Uterus (tissue), 3 donors: ENCODE measurements at regions not wholly inside any gene's neighbourhood (a gene's known extent, or its start where the extent isn't known, plus 50 kb on each side); places are given as distances from the start of the nearest gene placed in this dataset.

ENCODE experiments used
- DNase-seq, 2 donors: peaks; one replicate each; pipeline ENCODE4 v3.0.0-alpha.2; 2019 to 2020
- H3K27ac ChIP-seq, 2 donors: fragments of 200-600 bp; sonication (generic); 1 replicate in 1 of 2; 2 replicates in 1 of 2; pipeline ENCODE4 v1.5.1; 2016 to 2018
- H3K27me3 ChIP-seq, 2 donors: fragments of 200-600 bp; sonication (generic); one replicate each; pipeline ENCODE4 v1.5.1; 2018 to 2019; ENCODE audit warnings: control low read depth in 1 of 2
- H3K36me3 ChIP-seq, 2 donors: fragments of 200-600 bp; sonication (generic); one replicate each; pipeline ENCODE4 v1.5.1; 2019; ENCODE audit warnings: control low read depth in 1 of 2
- H3K4me1 ChIP-seq, 2 donors: fragments of 200-600 bp; sonication (generic); one replicate each; pipeline ENCODE4 v1.5.1; 2018 to 2019; ENCODE audit warnings: control low read depth in 1 of 2
- H3K4me3 ChIP-seq, 2 donors: fragments of 200-600 bp; sonication (generic); 1 replicate in 1 of 2; 2 replicates in 1 of 2; pipeline ENCODE4 v1.5.1; 2018 to 2019; ENCODE audit warnings: mild to moderate bottlenecking in 1 of 2
- H3K9me3 ChIP-seq, 2 donors: fragments of 200-600 bp; sonication (generic); one replicate each; pipeline ENCODE4 v1.5.1; 2019; ENCODE audit warnings: control low read depth in 1 of 2
- POLR2A ChIP-seq, 2 donors: fragments of 450-650 bp; IDR thresholded peaks; one replicate each; pipeline ENCODE4 v1.6.1; 2016; ENCODE audit warnings: antibody characterized with exemption in 2 of 2, mild to moderate bottlenecking in 1 of 2, moderate library complexity in 1 of 2
- intact Hi-C: fragments of 100-400 bp; cut with DNase I; formaldehyde crosslinking; loops from one replicate; pipeline ENCODE4 v1.15.1; 2023; ENCODE audit warnings: low total_unique reads
- TF ChIP-seq, protein P1 (sequence below), 4 experiments: fragments of 200-600 bp in 2 of 4; fragments of 450-650 bp in 2 of 4; sonication (generic) in 2 of 4; IDR thresholded peaks; one replicate each; pipeline ENCODE4 v1.5.1; 2016 to 2019; ENCODE audit warnings: antibody characterized with exemption in 4 of 4, mild to moderate bottlenecking in 2 of 4, moderate library complexity in 1 of 4
- donor health status: DM: yes; HTN: yes; CAD: no.

DNA sequence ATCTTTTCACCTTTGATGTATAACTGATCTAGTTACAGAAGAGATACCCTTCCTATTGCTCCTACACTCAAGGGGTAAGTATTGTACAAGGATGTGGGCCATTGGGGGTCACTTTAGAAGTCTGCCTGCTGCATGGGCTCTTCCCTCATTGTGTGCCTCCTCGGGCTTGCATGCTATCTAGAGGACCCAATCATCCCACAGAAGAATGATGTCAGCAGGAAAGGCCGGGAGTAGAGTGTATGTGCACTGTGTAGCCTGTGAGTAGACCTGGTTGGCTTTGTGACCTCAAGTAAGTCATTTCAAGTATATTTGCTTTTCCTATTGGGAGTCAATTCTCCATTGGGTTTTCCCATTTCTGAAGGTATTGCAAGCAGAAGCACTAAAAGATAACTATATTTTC lies 129.5 kb upstream of the TRIB2 start:
- H3K27me3 ChIP-seq = no peaks in the 10 kb centered on the region
- intact Hi-C loops = no loop called here
- TF ChIP-seq, protein P1, sequence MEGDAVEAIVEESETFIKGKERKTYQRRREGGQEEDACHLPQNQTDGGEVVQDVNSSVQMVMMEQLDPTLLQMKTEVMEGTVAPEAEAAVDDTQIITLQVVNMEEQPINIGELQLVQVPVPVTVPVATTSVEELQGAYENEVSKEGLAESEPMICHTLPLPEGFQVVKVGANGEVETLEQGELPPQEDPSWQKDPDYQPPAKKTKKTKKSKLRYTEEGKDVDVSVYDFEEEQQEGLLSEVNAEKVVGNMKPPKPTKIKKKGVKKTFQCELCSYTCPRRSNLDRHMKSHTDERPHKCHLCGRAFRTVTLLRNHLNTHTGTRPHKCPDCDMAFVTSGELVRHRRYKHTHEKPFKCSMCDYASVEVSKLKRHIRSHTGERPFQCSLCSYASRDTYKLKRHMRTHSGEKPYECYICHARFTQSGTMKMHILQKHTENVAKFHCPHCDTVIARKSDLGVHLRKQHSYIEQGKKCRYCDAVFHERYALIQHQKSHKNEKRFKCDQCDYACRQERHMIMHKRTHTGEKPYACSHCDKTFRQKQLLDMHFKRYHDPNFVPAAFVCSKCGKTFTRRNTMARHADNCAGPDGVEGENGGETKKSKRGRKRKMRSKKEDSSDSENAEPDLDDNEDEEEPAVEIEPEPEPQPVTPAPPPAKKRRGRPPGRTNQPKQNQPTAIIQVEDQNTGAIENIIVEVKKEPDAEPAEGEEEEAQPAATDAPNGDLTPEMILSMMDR (IDR thresholded peaks at IDR 0.05) = no peak
- TF ChIP-seq POLR2A (IDR thresholded peaks at IDR 0.05) = no peak
- H3K36me3 ChIP-seq = no peaks in the 10 kb centered on the region
- no peaks in the 10 kb centered on the region for H3K9me3 ChIP-seq
- DNase-seq = no peak
- no peak overlapping the region for H3K4me3 ChIP-seq
- H3K27ac ChIP-seq = no peak overlapping the region
- H3K4me1 ChIP-seq = no peaks in the 10 kb centered on the region

DNA sequence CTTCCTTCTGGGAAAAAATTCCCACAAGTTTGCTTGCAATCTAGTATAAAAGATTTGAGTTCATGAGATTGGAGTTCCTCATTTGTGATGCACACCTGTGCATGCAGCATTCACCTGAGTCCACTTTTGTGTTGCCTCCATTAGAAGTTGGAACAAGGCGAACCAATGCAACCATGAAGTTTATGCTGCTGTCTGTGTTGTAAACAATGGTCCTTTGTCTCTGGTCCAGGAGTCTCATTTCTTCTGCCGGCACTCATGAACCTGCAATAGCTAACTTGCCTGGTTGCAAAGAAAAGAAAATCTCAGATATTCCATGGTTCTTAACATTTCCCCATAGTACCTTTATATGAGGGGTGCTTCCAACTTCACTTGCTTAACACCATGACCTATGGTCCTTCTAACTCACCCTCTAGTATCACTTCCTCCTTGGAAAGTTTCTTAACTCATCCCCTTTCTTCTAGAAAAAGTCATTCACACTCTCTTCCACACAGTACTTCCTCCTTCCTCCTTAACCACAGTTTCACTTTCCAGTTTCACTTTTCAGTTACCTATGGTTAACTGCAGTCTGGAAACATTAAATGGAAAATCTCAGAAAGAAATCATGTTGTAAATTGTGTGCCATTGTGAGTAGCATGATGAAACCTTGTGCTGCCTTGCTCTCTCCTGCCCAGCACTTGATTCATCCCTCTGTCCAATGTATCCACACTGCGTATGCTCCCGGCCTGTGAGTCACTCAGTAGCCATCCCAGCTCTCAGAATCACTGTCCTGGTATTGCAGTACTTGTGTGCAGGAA lies 128.8 kb upstream of the TRIB2 start:
- intact Hi-C loops = no loop called here
- Histone ChIP-seq H3K4me3 (no peak overlapping the region), H3K27ac (peak overlapping the region; percentile 39 to 52), H3K27me3 (no peaks in the 10 kb centered on the region), H3K36me3 (no peaks in the 10 kb centered on the region), H3K9me3 (no peaks in the 10 kb centered on the region), H3K4me1 (no peaks in the 10 kb centered on the region)
- peak; percentile 47 to 61 for DNase-seq
- TF ChIP-seq, protein P1 (IDR thresholded peaks at IDR 0.05) = no peak
- TF ChIP-seq POLR2A (IDR thresholded peaks at IDR 0.05) = no peak

DNA sequence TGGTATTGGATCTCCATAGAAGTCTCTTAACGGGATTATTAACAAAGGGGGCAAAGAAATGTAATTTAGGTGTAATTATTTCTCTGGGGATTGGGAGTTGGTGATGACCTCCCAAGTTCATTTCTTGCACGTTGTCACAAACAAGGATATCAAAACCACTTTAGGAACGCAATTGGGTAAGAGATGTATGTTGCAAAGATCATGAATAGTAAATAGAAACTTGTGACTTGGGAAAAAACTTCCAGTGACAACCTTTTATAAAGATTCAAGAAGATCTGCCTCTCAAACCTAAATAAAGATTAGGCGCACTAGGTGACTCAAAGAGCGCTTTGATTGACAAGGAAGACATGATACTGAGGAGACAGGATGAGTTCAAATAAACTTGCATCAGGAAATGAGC lies 127.8 kb upstream of the TRIB2 start:
- no peaks in the 10 kb centered on the region for H3K36me3 ChIP-seq
- intact Hi-C loops = no loop called here
- no peaks in the 10 kb centered on the region for H3K4me1 ChIP-seq
- H3K27me3 ChIP-seq = no peaks in the 10 kb centered on the region
- no peak for DNase-seq
- TF ChIP-seq POLR2A (IDR thresholded peaks at IDR 0.05) = no peak
- TF ChIP-seq, protein P1 (IDR thresholded peaks at IDR 0.05) = no peak
- no peak overlapping the region for H3K27ac ChIP-seq
- no peaks in the 10 kb centered on the region for H3K9me3 ChIP-seq
- H3K4me3 ChIP-seq = no peak overlapping the region

DNA sequence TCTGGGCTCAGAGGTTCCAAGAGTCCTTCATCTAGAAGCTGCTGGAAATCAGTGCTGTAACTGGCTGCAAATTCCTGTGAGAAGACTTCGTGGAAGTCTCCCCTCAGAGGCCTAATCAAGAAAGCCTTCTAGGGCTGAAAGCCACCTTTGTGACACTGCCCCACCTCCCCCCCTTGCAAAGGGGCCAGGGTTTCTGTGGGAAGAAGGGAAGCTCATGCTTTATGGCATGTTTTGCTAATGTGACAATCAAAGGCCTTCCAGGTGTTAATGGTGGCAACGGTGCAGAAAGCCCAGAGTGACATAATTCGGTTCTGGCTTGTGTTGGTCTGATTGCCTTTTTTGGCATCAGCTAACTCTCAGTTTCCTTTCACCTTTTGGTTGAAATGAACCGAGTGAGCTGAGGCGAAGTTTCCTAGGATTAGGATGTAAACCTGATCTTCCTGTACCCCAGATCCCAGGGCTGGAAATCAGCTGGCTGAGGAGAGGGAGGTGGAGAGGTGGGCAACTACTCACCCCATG lies 126.9 kb upstream of the TRIB2 start:
- no peaks in the 10 kb centered on the region for H3K9me3 ChIP-seq
- intact Hi-C loops = no loop called here
- TF ChIP-seq POLR2A (IDR thresholded peaks at IDR 0.05) = no peak
- TF ChIP-seq, protein P1 (IDR thresholded peaks at IDR 0.05) = no peak
- H3K4me3 ChIP-seq = no peak overlapping the region
- no peak overlapping the region for H3K27ac ChIP-seq
- H3K36me3 ChIP-seq = no peaks in the 10 kb centered on the region
- no peaks in the 10 kb centered on the region for H3K4me1 ChIP-seq
- no peaks in the 10 kb centered on the region for H3K27me3 ChIP-seq
- no peak for DNase-seq

DNA sequence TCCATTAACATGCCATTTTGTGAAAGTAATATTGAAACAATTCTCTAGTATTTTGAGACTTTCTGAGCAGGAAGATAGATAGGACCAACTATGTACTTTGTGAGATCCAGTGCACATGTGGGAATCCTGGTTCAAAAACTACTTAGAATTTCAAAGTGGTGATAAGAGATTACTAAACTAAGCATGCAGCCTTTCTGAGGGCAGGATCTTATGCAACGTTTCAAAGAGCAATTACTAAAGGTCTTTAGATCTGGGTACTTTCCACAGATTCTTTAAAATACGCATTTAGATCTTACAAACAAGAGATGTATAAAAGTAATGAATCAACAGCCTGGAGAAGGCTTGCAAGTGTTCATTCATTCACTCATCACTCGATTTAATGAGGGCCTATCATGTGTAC lies 124.4 kb upstream of the TRIB2 start:
- H3K27me3 ChIP-seq = no peaks in the 10 kb centered on the region
- no peak overlapping the region for H3K4me3 ChIP-seq
- intact Hi-C loops = no loop called here
- H3K9me3 ChIP-seq = no peaks in the 10 kb centered on the region
- no peak for DNase-seq
- no peaks in the 10 kb centered on the region for H3K4me1 ChIP-seq
- H3K36me3 ChIP-seq = no peaks in the 10 kb centered on the region
- no peak overlapping the region for H3K27ac ChIP-seq
- TF ChIP-seq, protein P1 (IDR thresholded peaks at IDR 0.05) = no peak
- TF ChIP-seq POLR2A (IDR thresholded peaks at IDR 0.05) = no peak
